ENCODE measurements at regions not wholly inside any gene's neighbourhood (a gene's known extent, or its start where the extent isn't known, plus 50 kb on each side); places are given as distances from the start of the nearest gene placed in this dataset.

DNA sequence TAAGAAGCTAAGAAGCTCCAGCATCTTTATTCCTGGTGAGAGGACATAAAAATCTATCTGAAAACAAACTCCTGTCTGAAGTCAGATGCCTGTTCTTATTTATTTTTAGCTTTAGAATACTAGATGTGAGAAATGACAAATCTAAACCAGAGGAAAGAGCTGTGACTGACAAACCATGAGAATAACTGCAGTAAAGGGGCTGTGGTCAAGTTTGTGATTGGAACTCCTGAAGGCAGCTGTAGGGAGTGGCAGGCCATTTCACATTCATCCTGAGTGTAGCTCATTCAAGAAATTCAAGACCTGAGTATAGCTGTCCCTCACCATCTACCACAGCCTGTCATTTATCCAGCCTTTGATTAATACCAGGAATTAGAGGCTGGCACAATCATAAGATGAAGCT, 718.8 kb downstream of the BRINP1 start:
- TF ChIP-seq, protein P1, sequence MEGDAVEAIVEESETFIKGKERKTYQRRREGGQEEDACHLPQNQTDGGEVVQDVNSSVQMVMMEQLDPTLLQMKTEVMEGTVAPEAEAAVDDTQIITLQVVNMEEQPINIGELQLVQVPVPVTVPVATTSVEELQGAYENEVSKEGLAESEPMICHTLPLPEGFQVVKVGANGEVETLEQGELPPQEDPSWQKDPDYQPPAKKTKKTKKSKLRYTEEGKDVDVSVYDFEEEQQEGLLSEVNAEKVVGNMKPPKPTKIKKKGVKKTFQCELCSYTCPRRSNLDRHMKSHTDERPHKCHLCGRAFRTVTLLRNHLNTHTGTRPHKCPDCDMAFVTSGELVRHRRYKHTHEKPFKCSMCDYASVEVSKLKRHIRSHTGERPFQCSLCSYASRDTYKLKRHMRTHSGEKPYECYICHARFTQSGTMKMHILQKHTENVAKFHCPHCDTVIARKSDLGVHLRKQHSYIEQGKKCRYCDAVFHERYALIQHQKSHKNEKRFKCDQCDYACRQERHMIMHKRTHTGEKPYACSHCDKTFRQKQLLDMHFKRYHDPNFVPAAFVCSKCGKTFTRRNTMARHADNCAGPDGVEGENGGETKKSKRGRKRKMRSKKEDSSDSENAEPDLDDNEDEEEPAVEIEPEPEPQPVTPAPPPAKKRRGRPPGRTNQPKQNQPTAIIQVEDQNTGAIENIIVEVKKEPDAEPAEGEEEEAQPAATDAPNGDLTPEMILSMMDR (IDR thresholded peaks at IDR 0.05; ENCODE audit: poor library complexity, severe bottlenecking): no peak
- TF ChIP-seq TAF1 (IDR thresholded peaks at IDR 0.05; ENCODE audit: low read depth): no peak
- TF ChIP-seq EP300 (conservative IDR thresholded peaks at IDR 0.05; ENCODE audit: poor library complexity, severe bottlenecking): no peak
- no peak for TF ChIP-seq POLR2AphosphoS5 (IDR thresholded peaks at IDR 0.05)
- TF ChIP-seq EZH2 (IDR thresholded peaks at IDR 0.05; ENCODE audit: borderline replicate concordance, insufficient read depth, low read length, poor library complexity, severe bottlenecking): no peak
- no peak for TF ChIP-seq RAD21 (conservative IDR thresholded peaks at IDR 0.05)

Data from neural cell (in vitro differentiated cells).